ENCODE measurements at regions not wholly inside any gene's neighbourhood (a gene's known extent, or its start where the extent isn't known, plus 50 kb on each side); places are given as distances from the start of the nearest gene placed in this dataset.
"Not testable (repeated sequence)": the region's sequence is repeated elsewhere in the genome, so short reads cannot be mapped to it uniquely, and the experiment has no call there.

DNA sequence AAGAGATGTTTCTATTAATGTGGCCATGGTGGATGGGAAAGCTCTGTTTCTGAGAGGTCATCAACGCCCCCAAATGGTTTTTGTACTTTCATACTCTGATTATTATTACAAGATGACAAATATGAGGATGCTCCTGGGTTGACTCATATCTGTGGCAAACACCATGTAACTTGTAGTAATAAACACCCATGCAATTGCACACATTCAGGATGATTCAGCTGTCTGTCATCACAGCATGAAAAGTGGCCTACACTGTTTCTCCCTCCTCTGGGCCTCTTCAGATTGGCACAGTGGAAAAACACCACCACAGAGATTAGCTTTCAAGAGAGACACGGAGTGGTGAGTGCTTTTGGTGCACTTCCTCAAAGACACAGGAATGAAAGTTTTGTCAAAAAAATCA, 85.4 kb downstream of the MTNR1B start:
- H2BK12ac ChIP-seq (ENCODE audit: low read length): no peak overlapping the region
- no peak overlapping the region for H3K18ac ChIP-seq (ENCODE audit: low read length)
- H4K8ac ChIP-seq (ENCODE audit: low read depth, low read length): no peak overlapping the region
- H3K27me3 ChIP-seq (ENCODE audit: control insufficient read depth in 3 of 3, insufficient read depth in 3 of 3, low read depth in 1 of 3, low read length in 3 of 3): no peaks in the 10 kb centered on the region
- H3K4me2 ChIP-seq (ENCODE audit: insufficient read depth, low read length, poor library complexity, severe bottlenecking): no peak overlapping the region
- no peak overlapping the region for H3K14ac ChIP-seq (ENCODE audit: low read length)
- H2BK15ac ChIP-seq (ENCODE audit: low read length): no peak overlapping the region
- no peak overlapping the region for H2BK5ac ChIP-seq (ENCODE audit: low read length)
- no peak overlapping the region for H3K4ac ChIP-seq (ENCODE audit: low read length)
- H3K9me3 ChIP-seq (replicated peaks in 1 of 2; ENCODE audit: control insufficient read depth in 2 of 2, insufficient read depth in 1 of 2, low read depth in 1 of 2, low read length in 2 of 2): no peaks in the 10 kb centered on the region
- no peak overlapping the region for H2AFZ ChIP-seq (ENCODE audit: low read length)
- DNase-seq (ENCODE audit: low spot score): no peak
- H3K4me1 ChIP-seq (ENCODE audit: control insufficient read depth in 2 of 2, insufficient read depth in 1 of 2, low read depth in 1 of 2, low read length in 2 of 2): peaks cover 13 to 16% of the 10 kb centered on the region in 2 donors
- H3K23ac ChIP-seq (ENCODE audit: low read depth, low read length, poor library complexity): no peak overlapping the region
- WGBS, 2 donors (ENCODE audit: extremely low coverage in 2 of 2, insufficient read length in 2 of 2, insufficient replicate concordance in 1 of 2): no CpG with 5 or more reads among the region's 2 CpGs
- no peak overlapping the region for H4K91ac ChIP-seq (ENCODE audit: low read depth, low read length, poor library complexity)
- H3K9ac ChIP-seq (ENCODE audit: low read depth, low read length, poor library complexity): no peak overlapping the region
- H3K27ac ChIP-seq (replicated peaks; ENCODE audit: low read length): no peak overlapping the region
- no peak overlapping the region for H2AK5ac ChIP-seq (ENCODE audit: low read depth, low read length)
- H3K36me3 ChIP-seq (replicated peaks in 1 of 2; ENCODE audit: control insufficient read depth in 2 of 2, insufficient read depth in 2 of 2, low read length in 2 of 2): no peaks in the 10 kb centered on the region
- no peak overlapping the region for H2BK120ac ChIP-seq (ENCODE audit: low read depth, low read length)
- H3K79me1 ChIP-seq (ENCODE audit: low read depth, low read length): no peaks in the 10 kb centered on the region
- H3K4me3 ChIP-seq (ENCODE audit: low read length in 2 of 2): no peak overlapping the region

DNA sequence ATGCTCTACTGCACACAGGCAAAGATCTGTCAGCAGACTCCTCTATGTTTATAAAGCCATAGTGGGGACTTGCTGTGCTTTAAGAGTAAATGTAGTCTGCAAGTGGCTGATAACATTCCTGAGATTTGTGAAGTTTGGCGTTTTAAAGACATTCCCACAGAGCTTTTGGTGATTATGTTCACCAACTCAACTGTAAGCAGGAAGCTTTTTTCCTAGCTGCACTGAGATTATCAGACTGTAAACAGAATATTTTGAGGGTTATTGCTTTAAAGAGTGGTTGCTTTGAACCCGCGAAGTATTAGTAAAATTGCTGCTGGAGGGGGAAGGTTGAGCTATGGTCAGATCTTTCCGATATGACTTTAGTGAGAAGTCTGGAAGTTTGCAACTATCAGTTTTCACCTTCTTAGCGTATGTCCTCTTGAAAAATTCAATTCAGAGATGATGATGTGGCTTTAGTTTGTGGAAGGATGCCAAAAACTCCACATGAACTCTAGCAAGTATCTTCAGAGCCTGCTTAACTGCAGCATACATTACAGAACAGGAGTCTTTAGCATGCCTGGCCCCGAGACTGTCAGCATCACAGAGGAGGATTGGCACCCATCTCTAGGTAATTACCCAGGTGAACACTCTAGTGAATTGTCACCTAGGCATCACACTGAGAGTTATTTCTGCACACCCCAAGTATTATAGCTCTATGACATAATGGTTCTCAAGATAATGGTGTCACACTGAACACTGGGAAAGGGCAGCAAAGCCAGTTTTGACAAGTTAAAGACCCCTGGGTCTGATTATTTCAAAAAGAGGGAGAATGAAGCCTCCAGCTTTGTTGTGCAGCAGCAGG, 89.9 kb downstream of the MTNR1B start:
- H3K4me1 ChIP-seq (ENCODE audit: control insufficient read depth in 2 of 2, insufficient read depth in 1 of 2, low read depth in 1 of 2, low read length in 2 of 2): peaks cover 10 to 16% of the 10 kb centered on the region in 2 donors
- no peak overlapping the region for H2BK120ac ChIP-seq (ENCODE audit: low read depth, low read length)
- no peak overlapping the region for H2BK12ac ChIP-seq (ENCODE audit: low read length)
- H3K79me1 ChIP-seq (ENCODE audit: low read depth, low read length): no peaks in the 10 kb centered on the region
- H3K4ac ChIP-seq (ENCODE audit: low read length): no peak overlapping the region
- no peaks in the 10 kb centered on the region for H3K36me3 ChIP-seq (replicated peaks in 1 of 2; ENCODE audit: control insufficient read depth in 2 of 2, insufficient read depth in 2 of 2, low read length in 2 of 2)
- WGBS, 2 donors (ENCODE audit: extremely low coverage in 2 of 2, insufficient read length in 2 of 2, insufficient replicate concordance in 1 of 2): no CpG with 5 or more reads among the region's 6 CpGs
- H3K27ac ChIP-seq (replicated peaks; ENCODE audit: low read length): no peak overlapping the region
- no peak overlapping the region for H3K18ac ChIP-seq (ENCODE audit: low read length)
- no peaks in the 10 kb centered on the region for H3K9me3 ChIP-seq (replicated peaks in 1 of 2; ENCODE audit: control insufficient read depth in 2 of 2, insufficient read depth in 1 of 2, low read depth in 1 of 2, low read length in 2 of 2)
- H2BK5ac ChIP-seq (ENCODE audit: low read length): no peak overlapping the region
- no peak for DNase-seq (ENCODE audit: low spot score)
- H2AFZ ChIP-seq (ENCODE audit: low read length): no peak overlapping the region
- no peak overlapping the region for H3K9ac ChIP-seq (ENCODE audit: low read depth, low read length, poor library complexity)
- no peak overlapping the region for H4K8ac ChIP-seq (ENCODE audit: low read depth, low read length)
- H3K23ac ChIP-seq (ENCODE audit: low read depth, low read length, poor library complexity): no peak overlapping the region
- H3K14ac ChIP-seq (ENCODE audit: low read length): no peak overlapping the region
- no peaks in the 10 kb centered on the region for H3K27me3 ChIP-seq (ENCODE audit: control insufficient read depth in 3 of 3, insufficient read depth in 3 of 3, low read depth in 1 of 3, low read length in 3 of 3)
- no peak overlapping the region for H2AK5ac ChIP-seq (ENCODE audit: low read depth, low read length)
- H3K4me3 ChIP-seq (ENCODE audit: low read length in 2 of 2): no peak overlapping the region
- no peak overlapping the region for H3K4me2 ChIP-seq (ENCODE audit: insufficient read depth, low read length, poor library complexity, severe bottlenecking)
- no peak overlapping the region for H4K91ac ChIP-seq (ENCODE audit: low read depth, low read length, poor library complexity)
- H2BK15ac ChIP-seq (ENCODE audit: low read length): no peak overlapping the region

DNA sequence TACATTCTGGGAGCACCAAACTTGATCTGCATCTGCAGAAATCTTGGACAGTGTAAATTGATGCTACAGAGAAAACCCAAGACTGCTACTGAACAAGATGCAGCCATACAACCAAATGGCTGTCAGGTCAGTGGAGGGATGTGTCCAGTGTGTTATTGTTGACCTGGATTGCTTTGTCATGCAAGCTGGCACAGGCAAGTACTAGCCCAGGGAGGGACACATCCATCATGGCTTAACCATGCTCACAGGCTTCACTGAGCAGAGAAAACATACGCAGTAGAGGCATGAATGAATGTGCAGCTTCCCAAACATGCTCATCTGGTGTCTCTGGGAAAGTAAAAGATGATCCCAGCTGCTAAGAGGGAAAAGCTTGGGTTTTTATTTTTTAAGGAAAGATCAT, 93.6 kb downstream of the MTNR1B start:
- no peak overlapping the region for H2BK15ac ChIP-seq (ENCODE audit: low read length)
- no peak overlapping the region for H3K4ac ChIP-seq (ENCODE audit: low read length)
- H3K4me2 ChIP-seq (ENCODE audit: insufficient read depth, low read length, poor library complexity, severe bottlenecking): no peak overlapping the region
- no peak for DNase-seq (ENCODE audit: low spot score)
- H2BK120ac ChIP-seq (ENCODE audit: low read depth, low read length): no peak overlapping the region
- no peak overlapping the region for H3K18ac ChIP-seq (ENCODE audit: low read length)
- no peak overlapping the region for H3K27ac ChIP-seq (replicated peaks; ENCODE audit: low read length)
- H3K4me1 ChIP-seq (ENCODE audit: control insufficient read depth in 2 of 2, insufficient read depth in 1 of 2, low read depth in 1 of 2, low read length in 2 of 2): peaks cover 10 to 14% of the 10 kb centered on the region in 2 donors
- no peak overlapping the region for H3K14ac ChIP-seq (ENCODE audit: low read length)
- no peaks in the 10 kb centered on the region for H3K79me1 ChIP-seq (ENCODE audit: low read depth, low read length)
- no peak overlapping the region for H4K91ac ChIP-seq (ENCODE audit: low read depth, low read length, poor library complexity)
- no peak overlapping the region for H2AFZ ChIP-seq (ENCODE audit: low read length)
- no peak overlapping the region for H2AK5ac ChIP-seq (ENCODE audit: low read depth, low read length)
- no peak overlapping the region for H3K4me3 ChIP-seq (ENCODE audit: low read length in 2 of 2)
- no CpG with 5 or more reads among the region's 1 CpG for WGBS, 2 donors (ENCODE audit: extremely low coverage in 2 of 2, insufficient read length in 2 of 2, insufficient replicate concordance in 1 of 2)
- H2BK12ac ChIP-seq (ENCODE audit: low read length): no peak overlapping the region
- no peaks in the 10 kb centered on the region for H3K9me3 ChIP-seq (replicated peaks in 1 of 2; ENCODE audit: control insufficient read depth in 2 of 2, insufficient read depth in 1 of 2, low read depth in 1 of 2, low read length in 2 of 2)
- H3K23ac ChIP-seq (ENCODE audit: low read depth, low read length, poor library complexity): no peak overlapping the region
- H3K27me3 ChIP-seq (ENCODE audit: control insufficient read depth in 3 of 3, insufficient read depth in 3 of 3, low read depth in 1 of 3, low read length in 3 of 3): no peaks in the 10 kb centered on the region
- no peak overlapping the region for H4K8ac ChIP-seq (ENCODE audit: low read depth, low read length)
- no peak overlapping the region for H3K9ac ChIP-seq (ENCODE audit: low read depth, low read length, poor library complexity)
- no peak overlapping the region for H2BK5ac ChIP-seq (ENCODE audit: low read length)
- no peaks in the 10 kb centered on the region for H3K36me3 ChIP-seq (replicated peaks in 1 of 2; ENCODE audit: control insufficient read depth in 2 of 2, insufficient read depth in 2 of 2, low read length in 2 of 2)

DNA sequence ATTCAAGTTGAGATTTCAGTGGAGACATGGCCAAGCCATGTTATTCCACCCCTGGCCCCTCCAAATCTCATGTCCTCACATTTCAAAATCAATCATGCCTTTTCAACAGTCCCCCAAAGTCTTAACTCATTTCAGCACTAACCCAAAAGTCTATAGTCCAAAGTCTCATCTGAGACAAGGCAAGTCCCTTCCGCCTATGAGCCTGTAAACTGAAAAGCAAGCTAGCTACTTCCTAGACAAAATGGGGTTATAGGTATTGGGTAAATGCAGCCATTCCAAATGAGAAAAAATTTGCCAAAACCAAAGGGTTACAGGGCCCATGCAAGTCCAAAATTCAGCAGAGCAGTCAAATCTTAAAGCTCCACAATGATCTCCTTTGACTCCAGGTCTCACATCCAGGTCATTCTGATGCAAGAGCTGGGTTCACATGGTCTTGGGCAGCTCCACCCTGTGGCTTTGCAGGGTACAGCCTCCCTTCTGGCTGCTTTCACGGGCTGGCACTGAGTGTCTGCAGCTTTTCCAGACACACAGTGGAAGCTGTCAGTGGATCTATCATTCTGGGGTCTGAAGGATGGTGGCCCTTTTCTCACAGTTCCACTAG, 95.7 kb downstream of the MTNR1B start:
- H3K4ac ChIP-seq (ENCODE audit: low read length); H3K14ac ChIP-seq (ENCODE audit: low read length); H3K4me1 ChIP-seq (ENCODE audit: control insufficient read depth in 2 of 2, insufficient read depth in 1 of 2, low read depth in 1 of 2, low read length in 2 of 2); H3K4me3 ChIP-seq (ENCODE audit: low read length in 2 of 2); H3K79me1 ChIP-seq (ENCODE audit: low read depth, low read length); H3K23ac ChIP-seq (ENCODE audit: low read depth, low read length, poor library complexity); H3K18ac ChIP-seq (ENCODE audit: low read length); H4K8ac ChIP-seq (ENCODE audit: low read depth, low read length); H3K4me2 ChIP-seq (ENCODE audit: insufficient read depth, low read length, poor library complexity, severe bottlenecking); H3K36me3 ChIP-seq (replicated peaks in 1 of 2; ENCODE audit: control insufficient read depth in 2 of 2, insufficient read depth in 2 of 2, low read length in 2 of 2); H3K27me3 ChIP-seq (ENCODE audit: control insufficient read depth in 3 of 3, insufficient read depth in 3 of 3, low read depth in 1 of 3, low read length in 3 of 3); H2BK12ac ChIP-seq (ENCODE audit: low read length); H2AK5ac ChIP-seq (ENCODE audit: low read depth, low read length); H3K9ac ChIP-seq (ENCODE audit: low read depth, low read length, poor library complexity); H2BK15ac ChIP-seq (ENCODE audit: low read length); H4K91ac ChIP-seq (ENCODE audit: low read depth, low read length, poor library complexity); H2BK5ac ChIP-seq (ENCODE audit: low read length); H2AFZ ChIP-seq (ENCODE audit: low read length); H2BK120ac ChIP-seq (ENCODE audit: low read depth, low read length); DNase-seq (ENCODE audit: low spot score); H3K9me3 ChIP-seq (replicated peaks in 1 of 2; ENCODE audit: control insufficient read depth in 2 of 2, insufficient read depth in 1 of 2, low read depth in 1 of 2, low read length in 2 of 2); H3K27ac ChIP-seq (replicated peaks; ENCODE audit: low read length): not testable (repeated sequence)
- WGBS, 2 donors (ENCODE audit: extremely low coverage in 2 of 2, insufficient read length in 2 of 2, insufficient replicate concordance in 1 of 2): no CpG with 5 or more reads among the region's 2 CpGs
